Upper lobe of left lung (tissue), 6 donors: ENCODE measurements at regions not wholly inside any gene's neighbourhood (a gene's known extent, or its start where the extent isn't known, plus 50 kb on each side); places are given as distances from the start of the nearest gene placed in this dataset.

Experiments used
- ATAC-seq, 2 donors: fragments of 200-7000 bp; cut with Tn5 transposase; one replicate each; pipeline ENCODE4 v1.9.1; 2022; ENCODE audit warnings: mild to moderate bottlenecking in 2 of 2, moderate library complexity in 2 of 2; ENCODE audit not compliant: low FRiP score in 2 of 2
- DNase-seq, 2 donors: peaks; one replicate each; pipeline ENCODE4 v3.0.0-alpha.2; 2019 to 2020
- H3K27ac ChIP-seq, 4 donors: fragments of 200-600 bp; sonication (generic); one replicate each; pipeline ENCODE4 v1.5.1; 2016 to 2019
- H3K27me3 ChIP-seq, 4 donors: fragments of 200-600 bp; sonication (generic); one replicate each; pipeline ENCODE4 v1.5.1; 2017 to 2019
- H3K36me3 ChIP-seq, 4 donors: fragments of 200-600 bp; sonication (generic); one replicate each; pipeline ENCODE4 v1.5.1; 2016 to 2019
- H3K4me1 ChIP-seq, 4 donors: fragments of 200-600 bp; sonication (generic); one replicate each; pipeline ENCODE4 v1.5.1; 2018 to 2019
- H3K4me3 ChIP-seq, 4 donors: fragments of 200-600 bp; sonication (generic); one replicate each; pipeline ENCODE4 v1.5.1; 2017 to 2019; ENCODE audit warnings: mild to moderate bottlenecking in 2 of 4, moderate library complexity in 1 of 4
- H3K9me3 ChIP-seq, 4 donors: fragments of 200-600 bp; sonication (generic); one replicate each; pipeline ENCODE4 v1.5.1; 2018 to 2019
- EP300 ChIP-seq, 4 donors: sonication (generic); formaldehyde crosslinking; IDR thresholded peaks; one replicate each; pipeline ENCODE4 v1.5.1; 2017; ENCODE audit warnings: antibody characterized with exemption in 4 of 4, control low read depth in 2 of 4
- POLR2A ChIP-seq, 4 donors: fragments of 450-650 bp; IDR thresholded peaks; one replicate each; pipeline ENCODE4 v1.5.1; 2016 to 2017; ENCODE audit warnings: antibody characterized with exemption in 4 of 4, mild to moderate bottlenecking in 2 of 4
- POLR2AphosphoS5 ChIP-seq, 2 donors: sonication (generic); formaldehyde crosslinking; IDR thresholded peaks; one replicate each; pipeline ENCODE4 v1.5.1; 2017; ENCODE audit warnings: antibody characterized with exemption in 2 of 2
- WGBS, 2 donors: methylation state at CpG; one replicate each; pipeline ENCODE4 v1.1.5; 2017 to 2018; 5-methylcytosine and 5-hydroxymethylcytosine counted together
- TF ChIP-seq, protein P1 (sequence below), 6 experiments: fragments of 450-650 bp in 4 of 6; fragments of 200-600 bp in 2 of 6; sonication (generic) in 2 of 6; IDR thresholded peaks; one replicate each; pipeline ENCODE4 v1.5.1; 2016 to 2019; ENCODE audit warnings: antibody characterized with exemption in 6 of 6
- donor health status: DM: no; HTN: no; CAD: no; lungs with moderate emphysema.
- donor health status: DM: no; HTN: yes; CAD: no; lungs with severe emphysema.

DNA sequence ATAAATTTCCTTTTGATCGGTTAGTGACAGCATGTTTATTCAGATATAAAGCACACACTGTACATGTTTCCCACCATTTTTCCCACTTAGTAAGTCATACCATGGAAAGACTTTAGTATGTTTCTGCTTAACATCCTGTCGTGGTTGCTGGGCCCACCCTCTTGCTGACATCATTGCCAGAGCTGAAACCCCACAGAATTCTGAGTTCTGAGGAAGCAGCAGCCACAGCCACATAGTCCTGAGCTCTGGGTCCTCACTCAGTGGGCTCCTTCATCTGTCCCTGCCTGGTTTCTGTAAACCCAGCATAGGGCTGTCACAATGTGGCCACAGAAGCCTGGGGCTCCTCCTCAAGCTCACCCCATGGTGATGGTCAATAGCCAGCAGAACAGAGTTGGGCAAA is 441.5 kb downstream of the ENC1 start:
- Histone ChIP-seq H3K9me3 (no peaks in the 10 kb centered on the region), H3K4me1 (peaks cover 3 to 10% (median 6%) of the 10 kb centered on the region in 4 donors), H3K27ac (no peak overlapping the region), H3K27me3 (no peaks in the 10 kb centered on the region), H3K36me3 (no peaks in the 10 kb centered on the region), H3K4me3 (no peak overlapping the region)
- ATAC-seq (peak in 1 of 2 donors; percentile 34), DNase-seq (no peak)
- TF ChIP-seq EP300 (IDR thresholded peaks at IDR 0.05) (no peak), POLR2A (IDR thresholded peaks at IDR 0.05) (no peak)
- TF ChIP-seq, protein P1, sequence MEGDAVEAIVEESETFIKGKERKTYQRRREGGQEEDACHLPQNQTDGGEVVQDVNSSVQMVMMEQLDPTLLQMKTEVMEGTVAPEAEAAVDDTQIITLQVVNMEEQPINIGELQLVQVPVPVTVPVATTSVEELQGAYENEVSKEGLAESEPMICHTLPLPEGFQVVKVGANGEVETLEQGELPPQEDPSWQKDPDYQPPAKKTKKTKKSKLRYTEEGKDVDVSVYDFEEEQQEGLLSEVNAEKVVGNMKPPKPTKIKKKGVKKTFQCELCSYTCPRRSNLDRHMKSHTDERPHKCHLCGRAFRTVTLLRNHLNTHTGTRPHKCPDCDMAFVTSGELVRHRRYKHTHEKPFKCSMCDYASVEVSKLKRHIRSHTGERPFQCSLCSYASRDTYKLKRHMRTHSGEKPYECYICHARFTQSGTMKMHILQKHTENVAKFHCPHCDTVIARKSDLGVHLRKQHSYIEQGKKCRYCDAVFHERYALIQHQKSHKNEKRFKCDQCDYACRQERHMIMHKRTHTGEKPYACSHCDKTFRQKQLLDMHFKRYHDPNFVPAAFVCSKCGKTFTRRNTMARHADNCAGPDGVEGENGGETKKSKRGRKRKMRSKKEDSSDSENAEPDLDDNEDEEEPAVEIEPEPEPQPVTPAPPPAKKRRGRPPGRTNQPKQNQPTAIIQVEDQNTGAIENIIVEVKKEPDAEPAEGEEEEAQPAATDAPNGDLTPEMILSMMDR (IDR thresholded peaks at IDR 0.05): no peak
- WGBS, 2 donors: 40 to 53% methylated on average over 2 of the region's 2 CpGs

DNA sequence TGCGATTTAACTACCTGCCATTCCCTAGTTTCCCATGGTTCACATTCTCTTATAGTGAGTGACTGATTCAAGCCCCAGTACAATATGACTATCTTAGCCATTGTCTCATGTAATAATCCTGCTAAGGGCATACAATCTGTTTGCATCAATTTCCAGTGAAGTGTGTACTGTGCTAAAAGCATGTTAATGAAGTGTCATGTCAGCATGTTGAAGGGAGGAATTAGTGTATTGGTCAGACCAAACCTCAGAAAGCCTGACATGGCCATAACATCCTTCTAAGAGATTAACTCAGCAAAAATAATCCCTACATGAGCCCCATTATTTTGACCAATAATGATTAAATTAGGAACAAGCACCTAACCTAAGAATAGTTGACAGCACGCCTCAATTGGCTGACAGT is 442.4 kb downstream of the ENC1 start:
- Histone ChIP-seq H3K27ac (no peak overlapping the region), H3K27me3 (no peaks in the 10 kb centered on the region), H3K4me1 (peaks cover 3 to 10% (median 6%) of the 10 kb centered on the region in 4 donors), H3K4me3 (no peak overlapping the region), H3K36me3 (no peaks in the 10 kb centered on the region), H3K9me3 (no peaks in the 10 kb centered on the region)
- TF ChIP-seq, protein P1 (IDR thresholded peaks at IDR 0.05): no peak
- TF ChIP-seq POLR2AphosphoS5 (IDR thresholded peaks at IDR 0.05) (no peak), POLR2A (IDR thresholded peaks at IDR 0.05) (no peak), EP300 (IDR thresholded peaks at IDR 0.05) (no peak)
- ATAC-seq (no peak), DNase-seq (no peak)
- 85 to 100% methylated on average over 2 of the region's 2 CpGs for WGBS, 2 donors

DNA sequence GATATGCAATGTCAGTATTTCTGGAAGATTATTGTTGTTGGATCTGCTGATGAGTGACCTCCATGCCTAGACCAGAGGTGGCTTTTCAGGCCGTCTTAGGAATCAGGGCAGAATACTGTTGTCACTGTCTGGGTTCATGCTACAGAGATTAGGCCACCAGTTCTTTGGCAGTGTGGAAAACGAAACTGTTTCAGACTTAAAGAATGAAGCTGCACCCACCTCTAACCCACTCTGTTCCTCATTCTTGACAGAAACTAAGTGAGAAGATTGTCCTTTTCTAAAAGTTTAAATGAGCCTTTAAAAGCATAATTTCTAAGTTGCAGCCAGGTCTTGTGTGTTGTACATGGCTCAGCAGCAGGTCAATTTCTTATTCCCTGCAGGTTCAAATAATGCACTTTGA is 444.3 kb downstream of the ENC1 start:
- ATAC-seq (no peak), DNase-seq (no peak)
- H3K27ac ChIP-seq: no peak overlapping the region
- no peak for TF ChIP-seq EP300 (IDR thresholded peaks at IDR 0.05)
- TF ChIP-seq, protein P1 (IDR thresholded peaks at IDR 0.05): no peak
- TF ChIP-seq POLR2A (IDR thresholded peaks at IDR 0.05): no peak
- no peak for TF ChIP-seq POLR2AphosphoS5 (IDR thresholded peaks at IDR 0.05)
- no peak overlapping the region for H3K4me3 ChIP-seq
- H3K36me3 ChIP-seq: no peaks in the 10 kb centered on the region
- 54 to 86% methylated on average over 2 of the region's 2 CpGs for WGBS, 2 donors
- H3K4me1 ChIP-seq: peaks cover 0 to 5% (median 4%) of the 10 kb centered on the region in 4 donors
- no peaks in the 10 kb centered on the region for H3K27me3 ChIP-seq
- no peaks in the 10 kb centered on the region for H3K9me3 ChIP-seq

DNA sequence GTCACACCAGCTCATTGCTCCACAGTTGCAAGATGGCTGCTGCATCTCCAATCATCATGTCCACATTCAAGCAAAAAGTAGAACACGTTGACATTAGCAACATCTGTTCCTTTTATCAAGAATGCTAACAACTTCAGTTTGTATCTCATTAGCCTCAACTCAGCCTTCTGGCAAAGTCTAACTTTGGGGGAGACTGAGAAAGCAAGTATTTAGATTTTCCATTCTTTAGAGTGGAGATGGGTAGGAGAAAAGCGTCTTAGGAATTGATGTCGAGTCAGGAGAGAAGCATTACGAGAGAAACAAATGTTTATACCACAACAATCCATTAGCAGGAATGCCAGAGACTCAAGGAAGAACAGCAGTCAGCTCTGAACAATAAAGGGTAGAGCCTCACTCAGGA is 446.3 kb downstream of the ENC1 start:
- DNase-seq: no peak
- Histone ChIP-seq H3K4me3 (no peak overlapping the region), H3K9me3 (no peaks in the 10 kb centered on the region), H3K36me3 (no peaks in the 10 kb centered on the region), H3K27ac (no peak overlapping the region), H3K27me3 (no peaks in the 10 kb centered on the region), H3K4me1 (no peaks in the 10 kb centered on the region)
- TF ChIP-seq, protein P1 (IDR thresholded peaks at IDR 0.05): no peak
- TF ChIP-seq POLR2A (IDR thresholded peaks at IDR 0.05): no peak
- no peak for TF ChIP-seq POLR2AphosphoS5 (IDR thresholded peaks at IDR 0.05)
- no peak for TF ChIP-seq EP300 (IDR thresholded peaks at IDR 0.05)
- 79 to 95% methylated on average over 4 of the region's 4 CpGs for WGBS, 2 donors
- no peak for ATAC-seq

DNA sequence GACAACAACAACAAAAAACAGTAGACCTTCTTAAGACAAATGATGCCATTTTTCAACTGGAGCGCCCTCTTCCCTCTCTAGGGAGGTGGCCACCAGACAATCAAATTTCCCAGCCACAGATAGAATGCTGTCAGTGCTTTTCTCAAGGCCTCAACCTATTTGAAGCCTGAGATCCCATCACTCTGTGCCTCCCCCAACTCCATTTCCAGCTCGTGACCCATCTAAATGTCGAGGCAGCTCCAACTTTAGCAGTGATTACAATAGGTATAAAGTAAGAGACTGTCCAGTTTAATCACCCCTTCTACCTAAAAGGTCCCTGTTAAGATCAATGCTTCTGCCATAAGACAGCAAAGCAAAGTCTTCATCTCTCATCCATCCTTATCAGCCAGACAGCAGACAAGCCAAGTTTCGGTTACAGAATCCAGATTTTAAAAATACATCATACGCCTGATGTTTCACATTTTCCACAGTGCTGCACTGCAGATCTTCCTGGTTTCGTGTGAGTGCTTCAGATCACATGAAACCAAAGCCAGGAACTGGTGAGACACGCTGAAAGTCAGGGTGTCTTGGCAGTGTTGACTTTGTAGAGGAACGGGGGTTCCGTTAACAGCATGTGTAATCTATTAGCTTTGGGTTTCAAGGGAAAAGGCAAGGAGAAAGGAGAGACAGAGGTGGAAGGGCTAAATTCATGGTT is 447.8 kb downstream of the ENC1 start:
- Histone ChIP-seq H3K36me3 (no peaks in the 10 kb centered on the region), H3K9me3 (no peaks in the 10 kb centered on the region), H3K4me3 (no peak overlapping the region), H3K27me3 (no peaks in the 10 kb centered on the region), H3K4me1 (no peaks in the 10 kb centered on the region), H3K27ac (no peak overlapping the region)
- TF ChIP-seq POLR2A (IDR thresholded peaks at IDR 0.05) (no peak), EP300 (IDR thresholded peaks at IDR 0.05) (no peak), POLR2AphosphoS5 (IDR thresholded peaks at IDR 0.05) (no peak)
- TF ChIP-seq, protein P1 (IDR thresholded peaks at IDR 0.05): no peak
- WGBS, 2 donors: 80 to 86% methylated on average over 9 of the region's 9 CpGs
- DNase-seq: no peak
- peak in 1 of 2 donors; percentile 66 for ATAC-seq
